GM18505 (cell line): ENCODE measurements at regions not wholly inside any gene's neighbourhood (a gene's known extent, or its start where the extent isn't known, plus 50 kb on each side); places are given as distances from the start of the nearest gene placed in this dataset.

Source experiments
- ATAC-seq: cut with Tn5 transposase; IDR thresholded peaks from one replicate; pipeline ENCODE4 v1.9.1; 2021; ENCODE audit not compliant: unreplicated experiment
- POLR2A ChIP-seq: IDR thresholded peaks from 4 replicates; pipeline ENCODE4 v1.6.1; 2011; ENCODE audit warnings: borderline replicate concordance; ENCODE audit not compliant: insufficient read depth, insufficient read length; ENCODE audit errors: extremely low read depth

- ATAC-seq = no peak
- no peak for TF ChIP-seq POLR2A
These were observed 167.0 kb upstream of the ALG10B start for GRCh38 chr12:38149395-38150073.

GRCh38 chr12:38151991-38152700 lies 164.4 kb upstream of the ALG10B start:
- TF ChIP-seq POLR2A = no peak
- no peak for ATAC-seq

- no peak for ATAC-seq
These were observed 163.5 kb upstream of the ALG10B start for GRCh38 chr12:38152816-38153736.

GRCh38 chr12:38153737-38154061 lies 162.9 kb upstream of the ALG10B start:
- TF ChIP-seq POLR2A = no peak
- ATAC-seq = no peak

More at GRCh38 chr12:38152816-38153736, 163.5 kb upstream of the ALG10B start:
- no peak for TF ChIP-seq POLR2A

- no peak for ATAC-seq
- no peak for TF ChIP-seq POLR2A
These were observed 162.2 kb upstream of the ALG10B start for GRCh38 chr12:38154096-38155019.

- no peak for TF ChIP-seq POLR2A
- ATAC-seq = no peak
These were observed 161.6 kb upstream of the ALG10B start for GRCh38 chr12:38155020-38155395.

- ATAC-seq = no peak
- TF ChIP-seq POLR2A = no peak
These were observed 160.8 kb upstream of the ALG10B start for GRCh38 chr12:38155526-38156496.

- no peak for TF ChIP-seq POLR2A
- ATAC-seq = no peak
These were observed 159.9 kb upstream of the ALG10B start for GRCh38 chr12:38156497-38157245.

DNA sequence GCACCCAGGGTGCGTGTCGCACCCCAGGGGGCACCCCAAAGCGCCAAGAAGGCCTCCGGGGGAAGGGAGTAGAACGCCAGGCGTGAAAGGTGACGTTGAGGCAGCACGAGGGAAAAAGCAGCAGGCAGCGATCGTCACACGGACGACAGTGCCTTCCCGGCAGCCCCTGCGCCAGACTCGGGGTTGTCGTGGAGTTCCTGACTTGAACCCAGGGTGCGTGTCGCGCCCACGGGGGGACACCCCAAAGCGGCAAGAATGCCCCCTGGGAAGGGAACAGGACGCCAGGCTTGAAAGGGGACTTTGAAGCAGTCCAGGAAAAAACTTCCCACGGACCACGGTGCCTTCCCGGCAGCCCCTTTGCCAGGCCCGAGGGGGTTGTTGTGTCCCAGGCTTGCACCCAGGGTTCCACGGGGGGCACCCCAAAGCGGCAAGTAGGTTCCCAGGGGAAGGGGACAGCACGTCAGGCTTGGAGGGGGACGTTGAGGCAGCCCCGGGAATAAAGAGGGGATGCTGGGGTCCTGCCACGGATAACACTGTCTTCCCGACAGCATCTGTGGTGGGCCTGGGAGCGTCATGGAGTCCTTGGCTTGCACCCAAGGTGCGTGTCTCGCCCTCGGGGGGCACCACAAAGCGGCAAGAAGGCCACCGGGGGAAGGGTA lies 159.2 kb upstream of the ALG10B start:
- no peak for ATAC-seq
- no peak for TF ChIP-seq POLR2A

DNA sequence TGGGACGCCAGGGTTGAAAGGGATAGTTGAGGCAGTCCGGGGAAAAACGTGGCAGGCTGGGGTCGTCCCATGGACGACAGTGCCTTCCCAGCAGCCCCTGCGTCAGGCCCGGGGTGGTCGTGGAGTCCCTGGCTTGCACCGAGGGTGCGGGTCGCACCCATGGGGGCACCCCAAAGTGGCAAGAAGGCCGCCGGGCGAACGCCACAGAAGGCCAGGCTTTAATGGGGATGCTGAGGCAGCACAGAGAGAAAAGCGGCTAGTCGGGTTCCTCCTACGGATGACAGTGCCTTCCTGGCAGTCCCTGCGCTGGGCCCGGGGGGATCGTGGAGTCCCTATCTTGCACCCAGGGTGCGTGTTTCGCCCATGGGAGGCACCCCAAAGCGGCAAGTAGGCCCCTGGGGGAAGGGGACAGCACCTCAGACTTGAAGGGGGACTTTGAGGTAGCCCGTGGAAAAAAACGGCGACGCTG lies 158.6 kb upstream of the ALG10B start:
- ATAC-seq = no peak
- no peak for TF ChIP-seq POLR2A

GRCh38 chr12:38158428-38159091 lies 158.0 kb upstream of the ALG10B start:
- no peak for ATAC-seq
- no peak for TF ChIP-seq POLR2A
